Astrocyte (in vitro differentiated cells and primary cell): ENCODE measurements at regions not wholly inside any gene's neighbourhood (a gene's known extent, or its start where the extent isn't known, plus 50 kb on each side); places are given as distances from the start of the nearest gene placed in this dataset.
A peak's percentile ranks its signal among the peaks of the same experiment; 100 is the strongest.

Source experiments
- DNase-seq: peaks from one replicate; pipeline ENCODE4 v3.0.0-alpha.2; 2010; ENCODE audit warnings: low read depth
- FAIRE-seq: peaks from 2 replicates; lab custom pipeline; 2011; peaks lifted over from hg19 to GRCh38; lab: Jason Lieb, UNC
- H2AFZ ChIP-seq: 2 replicates; pipeline ENCODE4 v1.6.0; 2012; ENCODE audit warnings: low read depth, low read length, inconsistent platforms
- H3K27ac ChIP-seq: 2 replicates; pipeline ENCODE4 v1.5.1; 2011; ENCODE audit warnings: low read depth, low read length, inconsistent platforms
- H3K27me3 ChIP-seq: 2 replicates; pipeline ENCODE4 v1.6.0; 2011; ENCODE audit warnings: low read length, inconsistent platforms; ENCODE audit not compliant: insufficient read depth
- H3K36me3 ChIP-seq: 2 replicates; pipeline ENCODE4 v1.5.1; 2011; ENCODE audit warnings: low read length, inconsistent platforms; ENCODE audit not compliant: insufficient read depth
- H3K4me1 ChIP-seq: 2 replicates; pipeline ENCODE4 v1.5.1; 2011; ENCODE audit warnings: low read length, inconsistent platforms; ENCODE audit not compliant: insufficient read depth
- H3K4me2 ChIP-seq: 2 replicates; pipeline ENCODE4 v1.6.0; 2012; ENCODE audit warnings: low read length, inconsistent platforms
- H3K4me3 ChIP-seq: 2 replicates; pipeline ENCODE4 v1.5.1; 2011; ENCODE audit warnings: low read depth, mild to moderate bottlenecking, low read length, inconsistent platforms; ENCODE audit not compliant: insufficient read depth
- H3K79me2 ChIP-seq: 2 replicates; pipeline ENCODE4 v1.6.0; 2012; ENCODE audit warnings: mild to moderate bottlenecking, low read length, inconsistent platforms; ENCODE audit not compliant: insufficient read depth
- H3K9ac ChIP-seq: 2 replicates; pipeline ENCODE4 v1.6.0; 2012; ENCODE audit warnings: mild to moderate bottlenecking, low read length, inconsistent platforms
- H3K9me3 ChIP-seq: 2 replicates; pipeline ENCODE4 v1.5.1; 2012; ENCODE audit warnings: low read depth, mild to moderate bottlenecking, low read length, inconsistent platforms; ENCODE audit not compliant: insufficient read depth
- H4K20me1 ChIP-seq: 2 replicates; pipeline ENCODE4 v1.6.0; 2012; ENCODE audit warnings: low read length, inconsistent platforms; ENCODE audit not compliant: insufficient read depth
- H3K27ac Mint-ChIP-seq: one replicate; pipeline ENCODE4 v1.8.0; 2021; ENCODE audit warnings: mild to moderate bottlenecking, mixed read lengths; ENCODE audit not compliant: unreplicated experiment
- H3K27me3 Mint-ChIP-seq: one replicate; pipeline ENCODE4 v1.8.0; 2021; ENCODE audit warnings: low read depth, mixed read lengths; ENCODE audit not compliant: unreplicated experiment
- H3K36me3 Mint-ChIP-seq: one replicate; pipeline ENCODE4 v1.8.0; 2021; ENCODE audit warnings: low read depth, mixed read lengths; ENCODE audit not compliant: unreplicated experiment
- H3K4me1 Mint-ChIP-seq: one replicate; pipeline ENCODE4 v1.8.0; 2021; ENCODE audit warnings: low read depth, mixed read lengths; ENCODE audit not compliant: unreplicated experiment
- H3K4me3 Mint-ChIP-seq: one replicate; pipeline ENCODE4 v1.8.0; 2021; ENCODE audit warnings: mild to moderate bottlenecking, moderate library complexity, mixed read lengths; ENCODE audit not compliant: unreplicated experiment
- H3K9me3 Mint-ChIP-seq: one replicate; pipeline ENCODE4 v1.8.0; 2021; ENCODE audit warnings: mild to moderate bottlenecking, mixed read lengths; ENCODE audit not compliant: unreplicated experiment
- CTCF ChIP-seq: IDR thresholded peaks from 2 replicates; pipeline ENCODE4 v1.5.1; 2011; ENCODE audit warnings: low read depth, mild to moderate bottlenecking, inconsistent platforms, low read length, moderate library complexity; ENCODE audit not compliant: insufficient read depth
- EZH2 ChIP-seq: IDR thresholded peaks from 2 replicates; pipeline ENCODE4 v1.6.1; 2012; ENCODE audit warnings: mild to moderate bottlenecking, low read length, inconsistent platforms; ENCODE audit not compliant: insufficient read depth

GRCh38 chr21:34271189-34271851 is 92.5 kb upstream of the KCNE2 start:
- H3K36me3 ChIP-seq, result no peaks in the 10 kb centered on the region
- no peaks in the 10 kb centered on the region for H3K4me1 ChIP-seq
- Mint-ChIP-seq H3K27ac (no peak overlapping the region), H3K36me3 (no peaks in the 10 kb centered on the region), H3K4me3 (no peak overlapping the region), H3K9me3 (peaks cover 5% of the 10 kb centered on the region), H3K4me1 (no peaks in the 10 kb centered on the region), H3K27me3 (no peaks in the 10 kb centered on the region)
- H3K27me3 ChIP-seq, result no peaks in the 10 kb centered on the region
- no peak overlapping the region for H3K4me3 ChIP-seq
- no peaks in the 10 kb centered on the region for H3K79me2 ChIP-seq
- no peak overlapping the region for H3K27ac ChIP-seq
- H3K4me2 ChIP-seq, result no peak overlapping the region
- TF ChIP-seq CTCF (no peak), EZH2 (no peak)
- H4K20me1 ChIP-seq, result no peaks in the 10 kb centered on the region
- H3K9me3 ChIP-seq, result no peaks in the 10 kb centered on the region
- no peak for DNase-seq
- no peak for FAIRE-seq
- no peak overlapping the region for H3K9ac ChIP-seq
- no peak overlapping the region for H2AFZ ChIP-seq

- DNase-seq (no peak), FAIRE-seq (no peak)
- Mint-ChIP-seq H3K4me1 (no peaks in the 10 kb centered on the region), H3K27me3 (no peaks in the 10 kb centered on the region), H3K9me3 (peaks cover 9% of the 10 kb centered on the region), H3K36me3 (no peaks in the 10 kb centered on the region), H3K27ac (no peak overlapping the region), H3K4me3 (no peak overlapping the region)
- Histone ChIP-seq H3K4me3 (no peak overlapping the region), H2AFZ (no peak overlapping the region), H4K20me1 (no peaks in the 10 kb centered on the region), H3K9me3 (no peaks in the 10 kb centered on the region), H3K4me2 (no peak overlapping the region), H3K79me2 (no peaks in the 10 kb centered on the region), H3K36me3 (no peaks in the 10 kb centered on the region), H3K27me3 (no peaks in the 10 kb centered on the region), H3K4me1 (no peaks in the 10 kb centered on the region), H3K27ac (no peak overlapping the region), H3K9ac (no peak overlapping the region)
- TF ChIP-seq EZH2 (no peak), CTCF (no peak)
Measured at GRCh38 chr21:34272321-34272720, 91.5 kb upstream of the KCNE2 start.

- FAIRE-seq (no peak), DNase-seq (peak; percentile 38)
- no peak overlapping the region for H3K27ac ChIP-seq
- no peak overlapping the region for H3K4me2 ChIP-seq
- H3K4me1 Mint-ChIP-seq, result no peaks in the 10 kb centered on the region
- H3K4me3 Mint-ChIP-seq, result no peak overlapping the region
- TF ChIP-seq EZH2, result no peak
- H2AFZ ChIP-seq, result no peak overlapping the region
- no peaks in the 10 kb centered on the region for H3K4me1 ChIP-seq
- H3K36me3 ChIP-seq, result no peaks in the 10 kb centered on the region
- no peaks in the 10 kb centered on the region for H3K27me3 ChIP-seq
- H3K79me2 ChIP-seq, result no peaks in the 10 kb centered on the region
- no peak overlapping the region for H3K9ac ChIP-seq
- no peaks in the 10 kb centered on the region for H3K36me3 Mint-ChIP-seq
- peaks cover 9% of the 10 kb centered on the region for H3K9me3 Mint-ChIP-seq
- no peaks in the 10 kb centered on the region for H3K27me3 Mint-ChIP-seq
- H3K4me3 ChIP-seq, result no peak overlapping the region
- no peak overlapping the region for H3K27ac Mint-ChIP-seq
- H4K20me1 ChIP-seq, result no peaks in the 10 kb centered on the region
- H3K9me3 ChIP-seq, result no peaks in the 10 kb centered on the region
Measured at GRCh38 chr21:34274001-34274400, 89.8 kb upstream of the KCNE2 start.
